Neutrophil (primary cell): ENCODE measurements at regions not wholly inside any gene's neighbourhood (a gene's known extent, or its start where the extent isn't known, plus 50 kb on each side); places are given as distances from the start of the nearest gene placed in this dataset.

ENCODE experiments used
- H3K27ac ChIP-seq: fragments of 200-600 bp; sonication (generic); 2 replicates; pipeline ENCODE4 v1.5.1; 2016; ENCODE audit warnings: mild to moderate bottlenecking, moderate library complexity
- H3K27me3 ChIP-seq: fragments of 200-600 bp; sonication (generic); 2 replicates; pipeline ENCODE4 v1.6.0; 2016; ENCODE audit warnings: mild to moderate bottlenecking
- H3K36me3 ChIP-seq: fragments of 200-600 bp; sonication (generic); 2 replicates; pipeline ENCODE4 v1.5.1; 2017
- H3K4me1 ChIP-seq, 2 experiments: fragments of 200-600 bp in 1 of 2; sonication (generic) in 1 of 2; 1 replicate in 1 of 2; 2 replicates in 1 of 2; pipeline versions ENCODE4 v1.5.1 to v1.6.1; 2013 to 2016; ENCODE audit warnings: low read depth in 1 of 2, low read length in 1 of 2, mild to moderate bottlenecking in 1 of 2, moderate library complexity in 1 of 2; ENCODE audit not compliant: control insufficient read depth in 1 of 2, insufficient read depth in 1 of 2
- H3K4me3 ChIP-seq, 2 experiments: fragments of 200-600 bp in 1 of 2; sonication (generic) in 1 of 2; 1 replicate in 1 of 2; 2 replicates in 1 of 2; pipeline ENCODE4 v1.5.1; 2013 to 2016; ENCODE audit warnings: low read depth in 1 of 2, low read length in 1 of 2, mild to moderate bottlenecking in 1 of 2, moderate library complexity in 1 of 2
- H3K9me3 ChIP-seq: fragments of 200-600 bp; sonication (generic); 2 replicates; pipeline ENCODE4 v1.5.1; 2016
- TF ChIP-seq, protein P1 (sequence below): fragments of 200-600 bp; sonication (generic); IDR thresholded peaks from 2 replicates; pipeline ENCODE4 v1.5.1; 2016; ENCODE audit warnings: antibody characterized with exemption

DNA sequence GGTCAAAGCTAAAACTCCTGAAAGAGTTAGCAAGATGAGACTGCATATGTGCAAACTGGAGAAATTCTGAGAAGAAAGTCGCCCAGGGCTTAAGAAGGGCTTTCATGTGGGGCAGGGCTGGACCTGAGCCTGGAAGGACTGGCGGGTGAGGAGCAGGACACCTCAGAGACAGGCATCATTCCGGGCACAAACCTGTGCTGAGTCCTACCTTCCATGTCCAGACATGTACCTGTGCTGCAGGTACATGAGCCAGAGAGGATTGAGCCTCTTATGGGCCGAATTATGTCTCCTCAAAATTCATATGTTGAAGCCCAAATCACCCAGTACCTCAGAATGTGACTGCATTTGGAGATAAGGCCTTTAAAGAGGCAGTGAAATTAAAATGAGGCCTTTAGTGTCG is 171.0 kb downstream of the QRSL1 start:
- TF ChIP-seq, protein P1, sequence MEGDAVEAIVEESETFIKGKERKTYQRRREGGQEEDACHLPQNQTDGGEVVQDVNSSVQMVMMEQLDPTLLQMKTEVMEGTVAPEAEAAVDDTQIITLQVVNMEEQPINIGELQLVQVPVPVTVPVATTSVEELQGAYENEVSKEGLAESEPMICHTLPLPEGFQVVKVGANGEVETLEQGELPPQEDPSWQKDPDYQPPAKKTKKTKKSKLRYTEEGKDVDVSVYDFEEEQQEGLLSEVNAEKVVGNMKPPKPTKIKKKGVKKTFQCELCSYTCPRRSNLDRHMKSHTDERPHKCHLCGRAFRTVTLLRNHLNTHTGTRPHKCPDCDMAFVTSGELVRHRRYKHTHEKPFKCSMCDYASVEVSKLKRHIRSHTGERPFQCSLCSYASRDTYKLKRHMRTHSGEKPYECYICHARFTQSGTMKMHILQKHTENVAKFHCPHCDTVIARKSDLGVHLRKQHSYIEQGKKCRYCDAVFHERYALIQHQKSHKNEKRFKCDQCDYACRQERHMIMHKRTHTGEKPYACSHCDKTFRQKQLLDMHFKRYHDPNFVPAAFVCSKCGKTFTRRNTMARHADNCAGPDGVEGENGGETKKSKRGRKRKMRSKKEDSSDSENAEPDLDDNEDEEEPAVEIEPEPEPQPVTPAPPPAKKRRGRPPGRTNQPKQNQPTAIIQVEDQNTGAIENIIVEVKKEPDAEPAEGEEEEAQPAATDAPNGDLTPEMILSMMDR: no peak
- Histone ChIP-seq H3K27me3 (no peaks in the 10 kb centered on the region), H3K4me1 (peaks cover 0 to 2% of the 10 kb centered on the region in 2 experiments), H3K9me3 (no peaks in the 10 kb centered on the region), H3K27ac (no peak overlapping the region), H3K36me3 (no peaks in the 10 kb centered on the region), H3K4me3 (no peak overlapping the region)

DNA sequence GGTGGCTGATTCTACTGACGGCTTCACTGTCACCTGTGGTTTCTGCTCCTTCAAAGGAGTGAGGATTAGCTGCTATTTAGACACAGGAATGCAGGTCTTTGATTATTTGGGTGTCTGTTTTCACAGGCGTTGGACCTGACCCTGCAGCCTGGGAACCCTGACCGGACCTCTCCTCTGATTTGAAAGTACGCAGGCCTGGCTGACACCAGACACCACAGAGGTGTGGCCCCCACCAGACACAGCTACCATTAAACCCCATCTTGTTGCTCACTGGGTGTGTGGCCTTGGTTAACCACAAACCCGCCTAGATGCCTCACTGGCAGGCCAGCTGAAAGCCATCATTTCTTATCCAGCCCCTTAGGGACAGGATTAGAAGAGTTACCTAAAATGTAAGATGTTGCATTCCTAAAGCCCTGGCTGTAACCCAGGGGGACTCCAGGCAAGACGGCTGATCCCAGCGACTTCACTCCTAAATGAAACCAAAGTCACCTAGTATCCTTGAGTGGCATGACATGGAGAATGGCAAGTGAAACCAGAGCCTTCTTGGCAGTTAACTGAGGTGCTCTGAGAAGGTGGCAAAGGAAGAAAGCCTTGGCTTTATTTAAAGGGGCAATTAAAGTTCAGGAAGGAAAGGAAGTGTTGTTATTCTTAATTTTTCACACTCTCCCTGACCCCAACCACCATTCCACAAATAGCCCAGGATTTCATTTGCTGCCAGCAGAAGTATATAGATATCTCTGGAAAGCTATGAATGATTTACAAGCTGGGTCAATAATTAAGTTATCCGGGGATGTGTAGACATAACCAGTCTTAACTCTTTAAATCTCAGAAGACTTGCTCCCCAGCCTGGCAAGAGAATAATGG is 169.9 kb downstream of the QRSL1 start:
- Histone ChIP-seq H3K27ac (no peak overlapping the region), H3K27me3 (no peaks in the 10 kb centered on the region), H3K4me1 (no peaks in the 10 kb centered on the region), H3K4me3 (no peak overlapping the region), H3K9me3 (no peaks in the 10 kb centered on the region), H3K36me3 (no peaks in the 10 kb centered on the region)
- TF ChIP-seq, protein P1: no peak

GRCh38 chr6:106797186-106797585 is 167.8 kb downstream of the QRSL1 start:
- Histone ChIP-seq H3K4me1 (no peaks in the 10 kb centered on the region), H3K9me3 (no peaks in the 10 kb centered on the region), H3K27ac (no peak overlapping the region), H3K27me3 (no peaks in the 10 kb centered on the region), H3K4me3 (no peak overlapping the region), H3K36me3 (no peaks in the 10 kb centered on the region)
- TF ChIP-seq, protein P1: no peak

DNA sequence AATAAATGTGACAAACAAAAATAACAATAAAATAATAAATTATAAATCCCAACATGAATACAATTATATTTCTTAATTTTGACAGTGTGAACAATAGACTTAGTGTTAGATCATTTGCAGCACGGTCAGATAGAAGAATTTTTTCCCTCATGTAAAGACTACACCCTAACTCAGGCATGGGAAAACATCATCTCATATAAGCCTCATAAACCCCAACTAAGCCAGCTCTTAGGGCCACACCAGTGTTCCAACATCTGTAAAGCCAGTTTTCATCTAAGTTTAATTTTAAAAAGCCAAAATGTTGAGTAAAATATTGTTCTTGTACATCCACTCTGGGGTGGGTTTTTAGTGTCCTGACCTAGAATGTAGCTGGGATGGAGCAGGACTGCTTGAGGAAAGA is 167.4 kb downstream of the QRSL1 start:
- Histone ChIP-seq H3K4me1 (no peaks in the 10 kb centered on the region), H3K4me3 (no peak overlapping the region), H3K27ac (no peak overlapping the region), H3K9me3 (no peaks in the 10 kb centered on the region), H3K36me3 (no peaks in the 10 kb centered on the region), H3K27me3 (no peaks in the 10 kb centered on the region)
- TF ChIP-seq, protein P1: no peak

- TF ChIP-seq, protein P1: no peak
Observed at GRCh38 chr6:106794129-106794528, 164.8 kb downstream of the QRSL1 start.

More at GRCh38 chr6:106794129-106794528, 164.8 kb downstream of the QRSL1 start:
- no peak overlapping the region for H3K4me3 ChIP-seq
- H3K9me3 ChIP-seq: no peaks in the 10 kb centered on the region
- no peak overlapping the region for H3K27ac ChIP-seq
- no peaks in the 10 kb centered on the region for H3K27me3 ChIP-seq
- no peaks in the 10 kb centered on the region for H3K4me1 ChIP-seq
- H3K36me3 ChIP-seq: no peaks in the 10 kb centered on the region
